Ascending aorta (tissue), 2 donors: ENCODE measurements at regions not wholly inside any gene's neighbourhood (a gene's known extent, or its start where the extent isn't known, plus 50 kb on each side); places are given as distances from the start of the nearest gene placed in this dataset.

Experiments
- DNase-seq, 2 donors: peaks; one replicate each; pipeline ENCODE4 v3.0.0-alpha.2; 2019; ENCODE audit warnings: low spot score in 2 of 2
- H3K27ac ChIP-seq, 2 donors: fragments of 200-600 bp; sonication (generic); one replicate each; pipeline ENCODE4 v1.5.1; 2016 to 2017; ENCODE audit warnings: mild to moderate bottlenecking in 1 of 2
- H3K27me3 ChIP-seq: fragments of 200-600 bp; sonication (generic); one replicate; pipeline ENCODE4 v1.5.1; 2017
- H3K36me3 ChIP-seq, 2 donors: fragments of 200-600 bp; sonication (generic); one replicate each; pipeline ENCODE4 v1.5.1; 2016
- H3K4me1 ChIP-seq, 2 donors: fragments of 200-600 bp; sonication (generic); one replicate each; pipeline ENCODE4 v1.5.1; 2016 to 2017; ENCODE audit warnings: mild to moderate bottlenecking in 1 of 2
- H3K4me3 ChIP-seq, 2 donors: fragments of 200-600 bp; sonication (generic); one replicate each; pipeline ENCODE4 v1.5.1; 2016 to 2017; ENCODE audit warnings: mild to moderate bottlenecking in 1 of 2
- H3K9me3 ChIP-seq, 2 donors: fragments of 200-600 bp; sonication (generic); one replicate each; pipeline ENCODE4 v1.5.1; 2016
- intact Hi-C: fragments of 100-400 bp; cut with DNase I; formaldehyde crosslinking; loops from one replicate; pipeline ENCODE4 v1.15.1; 2023
- TF ChIP-seq, protein P1 (sequence below), 3 experiments: fragments of 200-600 bp in 2 of 3; fragments of 450-650 bp in 1 of 3; sonication (generic) in 2 of 3; IDR thresholded peaks; one replicate each; pipeline ENCODE4 v1.5.1; 2016 to 2019; ENCODE audit warnings: antibody characterized with exemption in 3 of 3, mild to moderate bottlenecking in 1 of 3, moderate library complexity in 1 of 3

DNA sequence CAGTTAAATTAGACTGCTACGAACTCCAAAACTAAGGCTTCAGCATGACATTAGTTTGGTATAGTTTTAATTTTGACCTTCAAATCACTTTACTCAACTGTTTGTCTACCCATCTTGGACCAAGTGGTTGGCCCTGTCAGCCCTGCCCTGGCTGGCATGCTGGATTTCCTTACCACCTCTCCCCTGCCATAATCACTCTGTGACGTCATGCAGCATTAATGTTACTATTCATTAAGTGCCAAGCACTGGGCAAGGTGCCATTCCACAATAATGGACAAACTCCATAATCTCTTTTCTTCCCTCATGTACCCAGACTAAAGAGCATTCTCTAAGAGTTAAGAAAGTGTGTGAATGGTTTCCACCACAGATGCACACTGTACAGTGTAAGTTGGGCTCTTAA is 277.0 kb upstream of the INTU start:
- Histone ChIP-seq H3K36me3 (no peaks in the 10 kb centered on the region), H3K27ac (peak overlapping the region in 1 of 2 donors; percentile 43)
- intact Hi-C loops: no loop called here

DNA sequence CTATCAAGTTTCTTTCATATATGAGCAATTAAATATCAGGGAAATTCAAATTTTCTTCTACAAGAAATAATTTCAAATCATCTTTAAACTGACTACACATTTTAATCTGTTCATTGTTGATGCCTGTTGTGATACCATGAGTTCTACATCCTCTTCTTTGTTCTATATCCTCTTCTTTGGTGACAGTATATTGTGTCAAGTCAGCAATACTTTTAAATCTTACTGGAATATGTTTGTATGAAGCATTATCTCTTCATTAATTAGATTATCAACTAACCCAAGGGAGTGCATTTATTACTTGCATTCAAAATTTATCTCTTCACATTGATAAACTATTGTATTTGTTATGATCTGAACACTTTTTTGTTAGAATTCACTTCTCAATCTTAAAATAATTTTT is 275.0 kb upstream of the INTU start:
- H3K27ac ChIP-seq: no peak overlapping the region
- H3K4me3 ChIP-seq: no peak overlapping the region
- H3K36me3 ChIP-seq: no peaks in the 10 kb centered on the region
- intact Hi-C loops: no loop called here
- TF ChIP-seq, protein P1, sequence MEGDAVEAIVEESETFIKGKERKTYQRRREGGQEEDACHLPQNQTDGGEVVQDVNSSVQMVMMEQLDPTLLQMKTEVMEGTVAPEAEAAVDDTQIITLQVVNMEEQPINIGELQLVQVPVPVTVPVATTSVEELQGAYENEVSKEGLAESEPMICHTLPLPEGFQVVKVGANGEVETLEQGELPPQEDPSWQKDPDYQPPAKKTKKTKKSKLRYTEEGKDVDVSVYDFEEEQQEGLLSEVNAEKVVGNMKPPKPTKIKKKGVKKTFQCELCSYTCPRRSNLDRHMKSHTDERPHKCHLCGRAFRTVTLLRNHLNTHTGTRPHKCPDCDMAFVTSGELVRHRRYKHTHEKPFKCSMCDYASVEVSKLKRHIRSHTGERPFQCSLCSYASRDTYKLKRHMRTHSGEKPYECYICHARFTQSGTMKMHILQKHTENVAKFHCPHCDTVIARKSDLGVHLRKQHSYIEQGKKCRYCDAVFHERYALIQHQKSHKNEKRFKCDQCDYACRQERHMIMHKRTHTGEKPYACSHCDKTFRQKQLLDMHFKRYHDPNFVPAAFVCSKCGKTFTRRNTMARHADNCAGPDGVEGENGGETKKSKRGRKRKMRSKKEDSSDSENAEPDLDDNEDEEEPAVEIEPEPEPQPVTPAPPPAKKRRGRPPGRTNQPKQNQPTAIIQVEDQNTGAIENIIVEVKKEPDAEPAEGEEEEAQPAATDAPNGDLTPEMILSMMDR (IDR thresholded peaks at IDR 0.05): no peak
- H3K4me1 ChIP-seq: peaks cover under 1 to 6% of the 10 kb centered on the region in 2 donors
- H3K27me3 ChIP-seq: no peaks in the 10 kb centered on the region
- DNase-seq: no peak
- no peaks in the 10 kb centered on the region for H3K9me3 ChIP-seq

More for the DNA sequence above, 277.0 kb upstream of the INTU start:
- peaks cover 4 to 6% of the 10 kb centered on the region in 2 donors for H3K4me1 ChIP-seq
- no peaks in the 10 kb centered on the region for H3K9me3 ChIP-seq
- H3K4me3 ChIP-seq: no peak overlapping the region
- H3K27me3 ChIP-seq: no peaks in the 10 kb centered on the region
- TF ChIP-seq, protein P1 (IDR thresholded peaks at IDR 0.05): no peak
- DNase-seq: no peak

DNA sequence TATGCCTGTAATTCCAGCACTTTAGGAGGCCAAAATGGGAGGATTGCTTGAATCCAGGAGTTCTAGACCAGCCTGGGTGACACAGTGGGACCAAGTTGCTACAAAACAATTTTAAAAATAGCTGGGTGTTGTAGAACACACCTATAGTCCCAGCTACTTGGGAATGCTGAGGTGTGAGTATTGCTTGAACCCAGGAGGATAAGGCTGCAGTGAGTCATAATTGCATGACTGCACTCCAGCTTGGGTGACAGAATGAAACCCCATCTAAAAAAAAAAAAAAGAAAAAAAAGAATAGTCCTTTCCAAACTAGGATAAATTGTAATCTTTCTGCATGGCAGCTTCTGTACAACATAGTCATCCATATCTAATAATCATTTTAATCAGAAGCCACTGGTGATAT is 270.1 kb upstream of the INTU start:
- no peaks in the 10 kb centered on the region for H3K4me1 ChIP-seq
- intact Hi-C loops: no loop called here
- no peaks in the 10 kb centered on the region for H3K36me3 ChIP-seq
- H3K27ac ChIP-seq: no peak overlapping the region
- no peaks in the 10 kb centered on the region for H3K27me3 ChIP-seq
- DNase-seq: no peak
- H3K4me3 ChIP-seq: no peak overlapping the region
- TF ChIP-seq, protein P1 (IDR thresholded peaks at IDR 0.05): no peak
- no peaks in the 10 kb centered on the region for H3K9me3 ChIP-seq

DNA sequence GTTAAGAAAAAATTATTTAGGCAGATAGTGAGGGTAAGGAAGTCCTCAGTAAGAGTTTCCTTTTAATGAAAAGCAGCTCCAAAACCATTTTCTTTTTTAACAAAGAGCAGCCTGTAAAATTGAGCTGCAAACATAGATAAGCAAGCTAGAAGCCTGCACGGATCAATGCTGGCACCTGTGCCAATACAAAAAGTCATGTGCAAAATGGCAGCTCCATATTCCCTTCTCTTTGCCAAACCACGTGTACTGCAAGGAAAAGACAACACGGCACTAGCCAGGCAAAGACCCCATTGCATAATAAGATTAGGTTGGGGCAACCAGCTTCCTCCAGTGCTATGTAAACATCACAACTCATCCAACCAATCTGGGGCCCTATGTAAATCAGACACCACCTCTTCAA is 268.4 kb upstream of the INTU start:
- no peak overlapping the region for H3K27ac ChIP-seq
- no peak overlapping the region for H3K4me3 ChIP-seq
- no peaks in the 10 kb centered on the region for H3K9me3 ChIP-seq
- intact Hi-C loops: no loop called here
- no peak for DNase-seq
- TF ChIP-seq, protein P1 (IDR thresholded peaks at IDR 0.05): no peak
- H3K4me1 ChIP-seq: no peaks in the 10 kb centered on the region
- no peaks in the 10 kb centered on the region for H3K27me3 ChIP-seq
- H3K36me3 ChIP-seq: no peaks in the 10 kb centered on the region

DNA sequence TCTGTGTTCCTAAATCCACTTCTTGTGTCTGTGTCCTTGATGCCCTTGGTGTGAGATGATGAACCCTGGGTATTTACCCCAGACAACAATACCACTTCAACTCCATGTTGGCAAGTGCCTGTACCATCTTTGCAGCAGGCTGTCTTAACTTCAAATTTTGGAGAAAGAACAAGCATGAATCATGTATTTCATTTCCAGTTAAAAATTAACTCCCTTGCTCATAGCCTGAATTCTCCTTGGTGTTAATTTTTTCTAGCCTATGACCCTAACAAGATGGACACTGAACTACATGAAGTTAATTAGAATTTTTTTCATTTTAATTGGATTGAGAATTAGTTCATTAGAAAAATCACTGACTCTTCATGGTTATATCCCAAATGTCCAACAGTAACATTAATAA is 267.8 kb upstream of the INTU start:
- intact Hi-C loops: no loop called here

More for the DNA sequence above, 267.8 kb upstream of the INTU start:
- Histone ChIP-seq H3K9me3 (no peaks in the 10 kb centered on the region), H3K4me1 (no peaks in the 10 kb centered on the region), H3K36me3 (no peaks in the 10 kb centered on the region), H3K27me3 (no peaks in the 10 kb centered on the region), H3K27ac (no peak overlapping the region), H3K4me3 (no peak overlapping the region)
- TF ChIP-seq, protein P1 (IDR thresholded peaks at IDR 0.05): no peak
- DNase-seq: no peak
